ENCODE measurements at regions not wholly inside any gene's neighbourhood (a gene's known extent, or its start where the extent isn't known, plus 50 kb on each side); places are given as distances from the start of the nearest gene placed in this dataset.

GRCh38 chr15:39323157-39323556 lies 257.7 kb upstream of the THBS1 start:
- H3K4me3 Mint-ChIP-seq, result no peak overlapping the region
- TF ChIP-seq, protein P1, sequence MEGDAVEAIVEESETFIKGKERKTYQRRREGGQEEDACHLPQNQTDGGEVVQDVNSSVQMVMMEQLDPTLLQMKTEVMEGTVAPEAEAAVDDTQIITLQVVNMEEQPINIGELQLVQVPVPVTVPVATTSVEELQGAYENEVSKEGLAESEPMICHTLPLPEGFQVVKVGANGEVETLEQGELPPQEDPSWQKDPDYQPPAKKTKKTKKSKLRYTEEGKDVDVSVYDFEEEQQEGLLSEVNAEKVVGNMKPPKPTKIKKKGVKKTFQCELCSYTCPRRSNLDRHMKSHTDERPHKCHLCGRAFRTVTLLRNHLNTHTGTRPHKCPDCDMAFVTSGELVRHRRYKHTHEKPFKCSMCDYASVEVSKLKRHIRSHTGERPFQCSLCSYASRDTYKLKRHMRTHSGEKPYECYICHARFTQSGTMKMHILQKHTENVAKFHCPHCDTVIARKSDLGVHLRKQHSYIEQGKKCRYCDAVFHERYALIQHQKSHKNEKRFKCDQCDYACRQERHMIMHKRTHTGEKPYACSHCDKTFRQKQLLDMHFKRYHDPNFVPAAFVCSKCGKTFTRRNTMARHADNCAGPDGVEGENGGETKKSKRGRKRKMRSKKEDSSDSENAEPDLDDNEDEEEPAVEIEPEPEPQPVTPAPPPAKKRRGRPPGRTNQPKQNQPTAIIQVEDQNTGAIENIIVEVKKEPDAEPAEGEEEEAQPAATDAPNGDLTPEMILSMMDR (IDR thresholded peaks at IDR 0.05; ENCODE audit: unreplicated experiment in 3 of 3), result no peak
- peaks cover 8% of the 10 kb centered on the region for H3K36me3 Mint-ChIP-seq (ENCODE audit: low read depth)
- peaks cover 4% of the 10 kb centered on the region for H3K4me1 Mint-ChIP-seq
- no peak overlapping the region for H3K27ac Mint-ChIP-seq
- H3K27me3 Mint-ChIP-seq (ENCODE audit: low read depth), result no peaks in the 10 kb centered on the region
- H3K9me3 Mint-ChIP-seq, result peaks cover 15% of the 10 kb centered on the region

GRCh38 chr15:39323706-39324105 lies 257.2 kb upstream of the THBS1 start:
- H3K27me3 Mint-ChIP-seq (ENCODE audit: low read depth), result no peaks in the 10 kb centered on the region
- peaks cover 8% of the 10 kb centered on the region for H3K36me3 Mint-ChIP-seq (ENCODE audit: low read depth)
- no peaks in the 10 kb centered on the region for H3K4me1 Mint-ChIP-seq
- H3K9me3 Mint-ChIP-seq, result peaks cover 15% of the 10 kb centered on the region
- H3K4me3 Mint-ChIP-seq, result no peak overlapping the region
- TF ChIP-seq, protein P1 (IDR thresholded peaks at IDR 0.05; ENCODE audit: unreplicated experiment in 3 of 3), result no peak
- H3K27ac Mint-ChIP-seq, result no peak overlapping the region

- no peaks in the 10 kb centered on the region for H3K27me3 Mint-ChIP-seq (ENCODE audit: low read depth)
- no peaks in the 10 kb centered on the region for H3K36me3 Mint-ChIP-seq (ENCODE audit: low read depth)
- peaks cover 5% of the 10 kb centered on the region for H3K9me3 Mint-ChIP-seq
- TF ChIP-seq, protein P1 (IDR thresholded peaks at IDR 0.05; ENCODE audit: unreplicated experiment in 3 of 3), result no peak
- no peak overlapping the region for H3K27ac Mint-ChIP-seq
- H3K4me3 Mint-ChIP-seq, result no peak overlapping the region
- no peaks in the 10 kb centered on the region for H3K4me1 Mint-ChIP-seq
Measured at GRCh38 chr15:39326306-39326975, 254.4 kb upstream of the THBS1 start.

- H3K4me3 Mint-ChIP-seq, result no peak overlapping the region
- H3K27me3 Mint-ChIP-seq (ENCODE audit: low read depth), result no peaks in the 10 kb centered on the region
- H3K36me3 Mint-ChIP-seq (ENCODE audit: low read depth), result no peaks in the 10 kb centered on the region
Measured at GRCh38 chr15:39327005-39327730, 253.7 kb upstream of the THBS1 start.

GRCh38 chr15:39330061-39330460 lies 250.8 kb upstream of the THBS1 start:
- H3K27ac Mint-ChIP-seq, result peak overlapping the region in 1 of 3 experiments; percentile 5
- TF ChIP-seq, protein P1 (IDR thresholded peaks at IDR 0.05; ENCODE audit: unreplicated experiment in 3 of 3), result no peak
- peaks cover 17% of the 10 kb centered on the region for H3K4me1 Mint-ChIP-seq

More at GRCh38 chr15:39327005-39327730, 253.7 kb upstream of the THBS1 start:
- H3K27ac Mint-ChIP-seq, result no peak overlapping the region
- H3K4me1 Mint-ChIP-seq, result peaks cover 2% of the 10 kb centered on the region
- TF ChIP-seq, protein P1 (IDR thresholded peaks at IDR 0.05; ENCODE audit: unreplicated experiment in 3 of 3), result no peak
- peaks cover 2% of the 10 kb centered on the region for H3K9me3 Mint-ChIP-seq

More at GRCh38 chr15:39330061-39330460, 250.8 kb upstream of the THBS1 start:
- Mint-ChIP-seq H3K36me3 (ENCODE audit: low read depth) (no peaks in the 10 kb centered on the region), H3K27me3 (ENCODE audit: low read depth) (no peaks in the 10 kb centered on the region), H3K9me3 (no peaks in the 10 kb centered on the region), H3K4me3 (no peak overlapping the region)
